Limb (tissue), 2 donors: ENCODE measurements at regions not wholly inside any gene's neighbourhood (a gene's known extent, or its start where the extent isn't known, plus 50 kb on each side); places are given as distances from the start of the nearest gene placed in this dataset.

Source experiments
- DNase-seq, 2 donors: peaks; one replicate each; pipeline ENCODE4 v3.0.0-alpha.2; 2016; ENCODE audit errors: extremely low spot score in 2 of 2

- DNase-seq, result no peak
Observed at GRCh38 chr2:4551691-4552474, 848.5 kb downstream of the DCDC2C start.

GRCh38 chr2:4553241-4553640 is 849.9 kb downstream of the DCDC2C start:
- DNase-seq, result peak; percentile 4 to 37

- no peak for DNase-seq
Observed at GRCh38 chr2:4556135-4556896, 852.9 kb downstream of the DCDC2C start.

- no peak for DNase-seq
Observed at GRCh38 chr2:4561196-4561595, 857.8 kb downstream of the DCDC2C start.

GRCh38 chr2:4576075-4576474 is 872.7 kb downstream of the DCDC2C start:
- no peak for DNase-seq

- no peak for DNase-seq
Observed at GRCh38 chr2:4579977-4580376, 876.6 kb downstream of the DCDC2C start.

GRCh38 chr2:4585057-4585635 is 881.8 kb downstream of the DCDC2C start:
- no peak for DNase-seq

- DNase-seq, result no peak
Observed at GRCh38 chr2:4588606-4589005, 885.2 kb downstream of the DCDC2C start.

- no peak for DNase-seq
Observed at GRCh38 chr2:4591261-4591660, 887.9 kb downstream of the DCDC2C start.

- DNase-seq, result no peak
Observed at GRCh38 chr2:4597400-4597799, 894.0 kb downstream of the DCDC2C start.

- no peak for DNase-seq
Observed at GRCh38 chr2:4604767-4605166, 901.4 kb downstream of the DCDC2C start.

GRCh38 chr2:4618141-4618540 is 914.8 kb downstream of the DCDC2C start:
- no peak for DNase-seq

GRCh38 chr2:4618630-4619228 is 915.4 kb downstream of the DCDC2C start:
- no peak for DNase-seq

- no peak for DNase-seq
Observed at GRCh38 chr2:4628998-4629501, 925.7 kb downstream of the DCDC2C start.

- no peak for DNase-seq
Observed at GRCh38 chr2:4635289-4635688, 931.9 kb downstream of the DCDC2C start.

GRCh38 chr2:4653991-4654390 is 950.6 kb downstream of the DCDC2C start:
- no peak for DNase-seq

GRCh38 chr2:4656326-4656725 is 953.0 kb downstream of the DCDC2C start:
- DNase-seq, result no peak

GRCh38 chr2:4662161-4662779 is 958.9 kb downstream of the DCDC2C start:
- no peak for DNase-seq

- DNase-seq, result no peak
Observed at GRCh38 chr2:4668381-4668780, 965.0 kb downstream of the DCDC2C start.

- DNase-seq, result no peak
Observed at GRCh38 chr2:4670331-4670730, 967.0 kb downstream of the DCDC2C start.

- no peak for DNase-seq
Observed at GRCh38 chr2:4673025-4673489, 969.7 kb downstream of the DCDC2C start.
